HG03064 (cell line): ENCODE measurements at regions not wholly inside any gene's neighbourhood (a gene's known extent, or its start where the extent isn't known, plus 50 kb on each side); places are given as distances from the start of the nearest gene placed in this dataset.

Experiments
- ATAC-seq: cut with Tn5 transposase; IDR thresholded peaks from one replicate; pipeline ENCODE4 v1.9.1; 2021; ENCODE audit warnings: low read depth; ENCODE audit not compliant: unreplicated experiment

DNA sequence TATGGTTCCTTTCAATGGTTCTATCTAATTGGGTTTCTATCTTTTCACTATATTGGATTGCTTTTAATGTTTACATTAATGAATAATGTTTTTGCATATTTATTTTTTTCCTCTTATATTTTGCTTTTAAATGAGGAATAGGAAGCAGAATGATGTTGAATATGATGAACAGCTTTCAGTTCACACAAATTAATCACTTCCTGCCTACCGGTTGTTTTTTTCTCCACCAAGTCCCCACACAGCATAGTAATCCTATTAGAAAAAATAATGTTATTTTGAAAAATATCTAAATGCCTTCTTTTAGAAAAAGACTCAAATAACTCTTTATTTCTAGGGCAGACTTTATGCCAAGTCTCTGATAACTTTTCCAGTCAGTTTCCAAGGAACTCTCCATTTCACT, 184.9 kb upstream of the MIR17HG start:
- no peak for ATAC-seq

DNA sequence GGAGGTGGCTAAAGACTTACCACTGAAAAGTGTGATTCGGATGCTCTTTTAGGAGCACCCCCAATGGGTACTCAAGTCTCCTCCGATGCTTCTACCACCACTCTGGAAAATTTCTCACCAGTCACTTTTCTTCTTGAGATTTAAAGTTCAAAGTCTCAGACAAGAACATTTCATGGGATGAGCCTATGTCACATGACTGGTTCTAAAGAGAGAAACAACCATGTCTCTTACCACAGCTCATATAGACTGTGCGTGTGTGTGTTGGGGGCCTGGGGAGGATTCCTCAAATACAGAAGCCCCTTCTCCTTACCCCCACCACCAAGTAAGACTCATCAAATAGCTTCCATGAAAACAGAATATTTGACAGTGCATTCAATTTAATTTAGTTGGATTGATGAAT, 181.7 kb upstream of the MIR17HG start:
- ATAC-seq: no peak

DNA sequence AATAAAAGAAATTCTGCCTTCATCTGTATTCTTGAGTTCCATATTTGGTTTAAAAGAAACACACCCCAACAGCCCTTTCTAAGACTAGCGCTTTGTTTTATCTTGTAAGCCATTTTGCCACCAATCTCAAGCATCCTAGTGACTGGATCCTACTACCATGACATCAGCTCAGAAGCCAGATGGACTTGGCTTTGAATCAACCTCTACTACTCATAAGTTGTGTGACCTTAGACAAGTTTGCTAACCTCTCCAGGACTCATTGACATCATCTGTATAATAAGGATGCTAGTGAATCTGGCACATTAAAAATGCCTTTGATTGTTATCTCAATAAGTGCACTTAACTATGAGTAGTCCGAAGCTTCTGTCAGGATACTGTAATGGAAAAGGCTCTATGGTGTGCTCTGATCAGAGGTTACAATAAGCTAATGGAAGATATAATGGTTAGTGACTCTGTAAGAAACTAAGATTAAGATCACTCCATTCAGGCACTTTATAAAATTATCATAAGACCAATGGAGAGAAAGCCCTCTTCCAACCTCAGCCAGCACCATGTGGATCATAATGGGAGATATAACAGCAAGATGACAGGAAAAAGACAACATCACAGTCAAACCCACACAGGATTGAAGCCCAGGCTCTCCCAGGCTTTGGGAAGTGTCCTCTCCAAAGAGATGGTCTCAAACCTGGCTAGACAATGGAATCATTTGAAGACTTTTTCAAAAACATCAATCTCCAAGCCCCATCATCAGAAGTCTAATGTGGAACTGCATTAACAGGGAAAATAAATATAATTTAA, 180.6 kb upstream of the MIR17HG start:
- ATAC-seq: no peak

DNA sequence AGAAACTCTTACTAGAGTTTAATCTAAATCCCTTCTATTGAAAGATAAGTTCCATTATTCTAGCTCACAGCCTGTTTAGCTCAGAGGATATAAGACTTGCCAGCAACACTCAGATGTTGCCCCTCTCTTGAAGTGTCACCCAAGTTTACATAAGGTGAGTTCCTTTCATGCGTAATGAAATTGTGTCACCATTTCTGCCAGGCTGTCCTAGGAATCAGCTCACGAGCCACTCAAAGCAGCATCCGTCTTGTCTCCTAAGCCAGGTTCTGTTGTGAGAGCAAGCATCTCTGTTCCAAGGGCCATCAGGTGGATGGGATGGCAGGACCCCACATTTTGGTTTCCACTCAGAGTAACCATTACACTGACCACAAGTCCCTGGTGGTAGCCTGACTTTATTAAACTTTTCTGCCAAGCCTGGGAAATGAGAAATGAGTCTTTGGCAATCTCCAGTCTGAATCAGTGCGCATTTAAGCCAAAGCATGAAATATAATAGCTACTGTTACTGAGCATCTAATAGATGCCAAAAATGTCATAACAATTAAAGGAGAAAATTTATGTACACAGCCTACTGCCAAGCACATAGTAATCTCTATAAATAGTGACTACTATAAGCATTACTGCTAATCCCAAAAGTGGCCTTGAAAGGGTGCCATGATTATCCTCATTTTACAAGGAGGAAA, 179.6 kb upstream of the MIR17HG start:
- ATAC-seq: no peak

- ATAC-seq: no peak
Observed at GRCh38 chr13:91168386-91168711, 179.1 kb upstream of the MIR17HG start.

DNA sequence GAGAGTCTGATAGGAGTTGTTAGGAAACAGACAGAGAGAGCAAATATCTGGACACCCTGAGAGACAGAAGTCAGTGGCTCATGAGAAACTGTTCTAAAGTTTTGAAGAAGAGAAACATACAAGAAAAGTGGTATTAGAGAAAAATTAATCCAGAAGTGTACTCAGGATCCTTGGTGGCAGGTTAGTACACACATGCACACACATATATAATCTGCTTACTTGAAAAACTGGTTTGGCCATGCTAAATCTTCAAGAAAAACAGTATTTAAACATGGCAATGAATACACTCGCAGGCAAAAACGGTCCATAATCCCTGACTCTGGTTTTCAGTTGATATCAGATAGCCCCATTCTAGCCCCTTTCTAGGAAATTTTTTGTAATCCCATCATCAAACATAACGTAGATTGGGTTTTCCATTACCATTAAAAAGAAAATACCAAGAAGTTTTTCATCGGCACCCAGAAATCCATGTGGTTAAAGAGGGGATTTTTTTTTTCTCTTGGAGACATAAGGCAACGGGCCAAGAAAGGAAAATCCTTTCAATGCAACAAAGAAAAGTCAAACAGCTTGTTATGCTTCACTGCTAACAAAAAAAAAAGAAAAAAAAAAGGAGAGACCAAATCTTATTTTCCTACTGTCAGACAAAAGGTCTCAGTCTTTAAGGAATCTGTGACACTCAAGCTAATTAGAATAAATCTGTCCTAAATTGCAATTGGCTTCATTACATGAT, 178.0 kb upstream of the MIR17HG start:
- ATAC-seq: no peak

GRCh38 chr13:91172160-91172559, 175.3 kb upstream of the MIR17HG start:
- no peak for ATAC-seq

DNA sequence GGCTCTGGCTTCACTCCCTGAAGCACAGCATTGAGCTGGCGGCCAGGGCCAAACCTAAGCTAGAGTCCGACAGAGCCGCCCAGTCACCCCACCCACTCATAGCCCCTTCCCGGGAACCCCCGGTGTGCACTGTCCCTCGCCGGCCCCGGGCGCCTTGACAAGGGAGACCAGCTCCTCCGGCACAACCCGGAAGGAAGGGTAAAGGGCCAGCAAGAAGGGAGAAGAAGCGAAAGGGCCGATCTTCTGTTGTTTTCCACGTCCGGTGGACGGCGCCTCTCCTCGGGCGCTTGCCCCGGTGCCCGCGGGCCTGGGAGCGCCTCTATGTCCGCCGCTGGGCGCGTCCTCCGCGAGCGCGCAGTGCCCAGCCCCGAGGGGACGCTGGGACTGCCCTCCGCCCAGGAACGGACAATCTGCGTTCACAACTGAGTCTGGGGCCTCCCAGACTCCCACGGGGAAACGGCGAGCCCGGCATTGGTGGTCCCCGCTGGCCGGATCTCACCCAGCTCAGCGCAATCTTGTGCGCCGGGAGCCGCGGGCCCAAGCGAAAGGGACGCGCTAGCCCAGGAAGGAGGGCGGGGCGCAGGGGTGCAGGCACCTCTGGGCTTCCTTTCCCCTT, 172.5 kb upstream of the MIR17HG start:
- no peak for ATAC-seq

- no peak for ATAC-seq
Observed at GRCh38 chr13:91178099-91178498, 169.4 kb upstream of the MIR17HG start.

DNA sequence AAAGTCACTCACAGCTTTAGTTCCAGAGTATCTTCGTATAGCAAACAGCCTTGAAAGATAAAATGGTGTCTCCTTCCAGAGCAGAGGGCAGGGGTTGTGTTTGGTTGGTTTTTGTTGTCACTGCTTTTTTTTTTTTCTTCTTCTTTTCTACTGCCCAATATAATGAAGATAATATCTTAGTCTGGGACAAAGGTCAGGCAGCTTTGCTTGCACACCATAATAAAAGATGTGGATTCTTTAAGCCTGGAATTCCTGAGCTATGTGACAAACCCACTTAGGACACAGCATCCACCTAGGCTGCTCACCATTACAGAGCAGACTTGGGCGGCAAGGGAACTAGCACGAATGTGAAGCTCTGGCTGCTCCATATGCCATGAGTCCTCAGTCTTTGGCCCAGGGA, 165.6 kb upstream of the MIR17HG start:
- ATAC-seq: no peak

DNA sequence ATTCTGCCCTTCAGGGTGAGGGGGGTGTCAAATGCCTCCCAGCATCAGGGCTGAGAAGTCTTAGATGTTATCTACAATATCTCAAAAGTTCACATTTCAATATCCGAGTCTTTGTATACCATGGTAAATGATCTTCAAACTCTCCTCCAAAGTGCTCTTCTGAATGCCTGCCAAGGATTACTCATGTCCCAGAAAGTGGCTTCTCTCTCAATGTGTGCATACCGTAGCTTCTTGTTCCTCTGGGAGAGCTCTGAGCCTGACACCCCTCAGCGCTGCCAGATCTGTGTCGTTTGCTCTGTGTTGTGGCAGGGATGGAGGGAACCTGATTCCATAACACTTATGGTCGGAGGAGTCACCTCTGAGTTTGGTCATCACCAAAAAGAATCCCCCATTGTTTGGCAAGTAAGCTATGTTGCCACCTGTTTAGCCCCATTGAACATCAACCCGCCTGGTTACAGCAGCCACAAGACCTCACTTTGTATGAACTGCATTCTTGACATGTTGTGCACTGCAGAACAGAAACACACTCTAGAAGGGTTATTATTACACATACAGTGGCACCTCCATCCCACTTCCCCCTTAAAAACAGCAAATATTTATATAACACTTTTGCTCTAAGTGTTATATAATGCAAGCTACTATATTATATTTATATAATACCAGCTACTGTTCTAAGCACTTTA, 163.1 kb upstream of the MIR17HG start:
- no peak for ATAC-seq

- no peak for ATAC-seq
Observed at GRCh38 chr13:91185294-91185863, 162.1 kb upstream of the MIR17HG start.

DNA sequence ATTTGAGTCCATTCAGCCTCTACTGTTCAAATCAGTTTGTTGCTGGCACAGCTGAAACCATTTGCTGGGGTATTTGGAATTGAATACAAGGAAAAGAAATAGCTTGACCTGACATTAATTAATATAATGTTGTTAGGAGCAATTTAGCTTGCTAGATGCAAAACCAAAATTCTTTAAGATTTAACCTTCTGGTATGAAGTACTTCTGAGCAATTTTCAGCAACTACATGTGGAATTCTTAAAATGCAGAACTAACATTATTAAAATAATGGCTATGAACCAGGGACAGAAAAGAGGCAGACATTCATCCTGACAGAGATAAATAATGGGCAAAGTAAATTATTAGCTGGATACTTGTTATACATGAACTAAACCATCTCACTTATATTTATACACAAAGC, 160.0 kb upstream of the MIR17HG start:
- no peak for ATAC-seq

DNA sequence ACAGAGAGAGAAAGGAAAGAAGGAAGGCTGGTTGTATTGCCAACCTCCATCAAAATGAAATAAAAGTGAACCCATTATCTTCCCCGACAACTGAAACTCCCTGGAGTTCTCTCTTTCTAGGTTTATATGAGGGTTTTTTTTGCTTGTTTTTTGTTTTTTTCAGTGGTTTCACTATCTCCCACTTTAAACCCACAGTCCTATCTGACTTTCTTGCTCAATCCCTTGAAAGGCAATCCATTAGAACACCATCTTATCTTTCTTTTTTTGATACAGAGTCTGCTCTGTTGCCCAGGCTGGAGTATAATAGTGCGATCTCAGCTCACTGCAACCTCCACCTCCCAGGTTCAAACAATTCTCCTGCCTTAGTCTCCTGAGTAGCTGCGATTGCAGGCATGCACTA, 158.0 kb upstream of the MIR17HG start:
- no peak for ATAC-seq

GRCh38 chr13:91193358-91193757, 154.1 kb upstream of the MIR17HG start:
- ATAC-seq: no peak

DNA sequence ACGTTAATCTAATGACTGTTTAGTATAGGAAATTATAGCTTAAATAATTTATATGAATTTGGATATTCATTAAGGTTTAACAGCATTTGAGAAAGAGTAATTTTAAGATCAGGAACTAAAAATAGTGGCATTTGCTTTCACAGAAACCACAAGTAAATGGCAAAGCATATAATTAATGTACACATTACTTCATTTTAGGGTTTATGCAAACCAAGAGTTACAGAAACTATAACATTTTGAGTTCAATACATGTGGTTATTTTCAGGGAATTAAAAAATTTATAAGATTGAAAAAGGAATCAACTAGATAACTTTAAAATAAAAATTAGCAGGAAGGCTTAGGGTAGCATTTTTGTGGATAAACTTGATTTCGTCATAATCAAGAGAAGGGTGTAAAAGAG, 151.7 kb upstream of the MIR17HG start:
- ATAC-seq: no peak

DNA sequence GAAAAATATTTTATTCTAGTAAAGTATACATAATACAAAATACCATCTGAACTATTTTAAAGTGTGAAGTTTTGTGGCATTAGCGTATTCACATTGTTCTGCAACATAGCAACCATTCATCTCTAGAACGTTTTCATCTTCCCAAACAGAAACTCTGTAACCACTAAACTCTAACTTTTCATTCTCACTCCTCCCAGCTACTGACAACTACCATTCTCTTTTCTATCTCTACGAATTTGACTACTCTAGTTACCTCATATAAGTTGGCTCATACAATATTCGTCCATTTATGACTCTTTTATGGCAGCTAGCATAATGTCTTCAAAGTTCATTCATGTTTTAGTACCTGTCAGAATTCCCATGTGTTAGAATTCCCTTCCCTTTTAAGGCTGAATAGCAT, 150.5 kb upstream of the MIR17HG start:
- ATAC-seq: no peak

DNA sequence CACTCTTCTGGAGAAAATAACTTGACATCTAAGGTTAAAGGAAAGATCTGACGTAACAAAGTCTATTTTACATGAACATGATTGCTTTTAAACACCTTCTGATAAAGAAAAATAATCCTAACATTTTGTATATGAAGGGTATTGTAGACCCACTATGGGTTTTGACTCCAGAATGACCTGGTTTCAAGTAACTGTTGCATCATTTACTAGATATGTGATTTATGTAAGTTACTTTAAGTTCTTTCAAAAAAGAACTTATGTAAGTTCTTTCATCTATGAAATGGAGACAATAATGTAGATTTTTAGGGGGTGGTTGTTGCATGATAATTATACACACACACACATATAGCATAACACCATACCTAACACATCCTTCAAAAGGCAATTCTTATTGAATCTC, 147.6 kb upstream of the MIR17HG start:
- no peak for ATAC-seq

- ATAC-seq: no peak
Observed at GRCh38 chr13:91200486-91200885, 147.0 kb upstream of the MIR17HG start.

GRCh38 chr13:91203430-91203829, 144.1 kb upstream of the MIR17HG start:
- no peak for ATAC-seq
